Liver (tissue), 3 donors: ENCODE measurements at regions not wholly inside any gene's neighbourhood (a gene's known extent, or its start where the extent isn't known, plus 50 kb on each side); places are given as distances from the start of the nearest gene placed in this dataset.

Experiments used
- CTCF ChIP-seq: fragments of 150-350 bp; IDR thresholded peaks from 2 replicates; pipeline ENCODE4 v1.5.1; 2017; ENCODE audit warnings: improper control_type of control experiment, low read depth, low read length; ENCODE audit not compliant: missing input control
- EGR1 ChIP-seq, 2 donors: IDR thresholded peaks; 2 replicates each; pipeline ENCODE4 v1.6.1; 2016 to 2018; ENCODE audit warnings: antibody characterized with exemption in 2 of 2, low read depth in 2 of 2
- GABPA ChIP-seq, 2 donors: IDR thresholded peaks in 1 of 2; conservative IDR thresholded peaks in 1 of 2; 2 replicates each; pipeline ENCODE4 v1.6.1; 2016; ENCODE audit warnings: antibody characterized with exemption in 2 of 2, mild to moderate bottlenecking in 1 of 2, moderate library complexity in 1 of 2
- HNF4A ChIP-seq, 2 donors: conservative IDR thresholded peaks; 2 replicates each; pipeline ENCODE4 v1.6.1; 2016; ENCODE audit warnings: antibody characterized with exemption in 2 of 2, mild to moderate bottlenecking in 2 of 2
- MAX ChIP-seq: IDR thresholded peaks from 2 replicates; pipeline ENCODE4 v1.6.1; 2016; ENCODE audit warnings: antibody characterized with exemption
- NR2F2 ChIP-seq: IDR thresholded peaks from 2 replicates; pipeline ENCODE4 v1.6.1; 2016; ENCODE audit warnings: antibody characterized with exemption
- RAD21 ChIP-seq, 2 donors: IDR thresholded peaks; 2 replicates each; pipeline ENCODE4 v1.6.1; 2016; ENCODE audit warnings: antibody characterized with exemption in 2 of 2, mild to moderate bottlenecking in 2 of 2
- REST ChIP-seq: IDR thresholded peaks from 2 replicates; pipeline ENCODE4 v1.6.1; 2016; ENCODE audit warnings: antibody characterized with exemption, mild to moderate bottlenecking
- YY1 ChIP-seq: IDR thresholded peaks from 2 replicates; pipeline ENCODE4 v1.6.1; 2016; ENCODE audit warnings: antibody characterized with exemption, mild to moderate bottlenecking
- donor health status: healthy.
- donor health status: healthy.

GRCh38 chr2:163306647-163307046, 429.2 kb downstream of the FIGN start:
- TF ChIP-seq CTCF (no peak), GABPA (IDR thresholded peaks at IDR 0.05 in 1 of 2, conservative IDR thresholded peaks at IDR 0.05 in 1 of 2) (no peak), MAX (no peak), EGR1 (IDR thresholded peaks at IDR 0.05; ENCODE audit: low read depth in 2 of 2) (no peak), NR2F2 (no peak), RAD21 (IDR thresholded peaks at IDR 0.05) (no peak), YY1 (no peak), HNF4A (conservative IDR thresholded peaks at IDR 0.05) (no peak), REST (no peak)
